ENCODE measurements at regions not wholly inside any gene's neighbourhood (a gene's known extent, or its start where the extent isn't known, plus 50 kb on each side); places are given as distances from the start of the nearest gene placed in this dataset.

DNA sequence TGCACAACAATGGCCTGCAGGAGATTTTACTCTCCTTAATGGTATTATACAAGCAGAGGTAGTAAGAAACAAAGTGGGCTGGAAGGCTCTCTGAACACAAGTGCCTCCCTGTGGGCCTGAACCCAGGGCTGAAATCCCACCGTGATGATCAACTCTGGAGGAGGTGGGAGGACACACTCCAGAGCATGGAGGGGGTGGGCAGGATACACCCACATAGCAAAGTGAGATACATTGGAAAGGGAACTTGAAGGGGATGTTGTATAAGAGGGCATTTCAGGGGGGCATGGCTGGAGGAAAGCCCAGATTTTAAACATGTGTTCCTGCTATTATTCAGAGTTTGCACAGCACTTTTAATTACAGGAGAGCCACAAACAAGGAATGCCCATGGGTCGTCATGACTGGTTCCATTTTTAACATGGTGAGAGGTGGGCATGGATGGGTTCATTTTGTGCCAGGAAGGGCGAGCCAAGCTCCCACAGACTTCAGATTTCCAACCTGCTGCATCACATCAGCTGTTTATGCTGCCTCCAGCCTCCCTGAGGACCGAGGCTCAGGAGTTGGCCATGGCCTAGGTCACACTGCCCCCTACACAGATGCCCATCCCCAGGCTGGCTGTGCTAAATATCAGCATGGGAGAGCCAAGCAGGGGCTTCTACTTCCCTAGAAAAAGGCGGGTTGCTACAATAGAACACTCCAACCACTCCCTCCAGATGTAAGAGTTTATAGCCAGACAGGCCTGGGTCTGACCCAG lies 416.2 kb upstream of the ID2 start:
- TF ChIP-seq POLR2AphosphoS5 (IDR thresholded peaks at IDR 0.05; ENCODE audit: low read depth, low read length) (no peak), TAF1 (IDR thresholded peaks at IDR 0.05; ENCODE audit: borderline replicate concordance, insufficient read depth, low read length) (no peak), SIN3A (IDR thresholded peaks at IDR 0.05; ENCODE audit: borderline replicate concordance, insufficient read depth, low read length) (no peak), FOXP2 (optimal IDR thresholded peaks at IDR 0.05; ENCODE audit: borderline replicate concordance, extremely low read depth, extremely low read length, insufficient read depth) (no peak)
- TF ChIP-seq, protein P1, sequence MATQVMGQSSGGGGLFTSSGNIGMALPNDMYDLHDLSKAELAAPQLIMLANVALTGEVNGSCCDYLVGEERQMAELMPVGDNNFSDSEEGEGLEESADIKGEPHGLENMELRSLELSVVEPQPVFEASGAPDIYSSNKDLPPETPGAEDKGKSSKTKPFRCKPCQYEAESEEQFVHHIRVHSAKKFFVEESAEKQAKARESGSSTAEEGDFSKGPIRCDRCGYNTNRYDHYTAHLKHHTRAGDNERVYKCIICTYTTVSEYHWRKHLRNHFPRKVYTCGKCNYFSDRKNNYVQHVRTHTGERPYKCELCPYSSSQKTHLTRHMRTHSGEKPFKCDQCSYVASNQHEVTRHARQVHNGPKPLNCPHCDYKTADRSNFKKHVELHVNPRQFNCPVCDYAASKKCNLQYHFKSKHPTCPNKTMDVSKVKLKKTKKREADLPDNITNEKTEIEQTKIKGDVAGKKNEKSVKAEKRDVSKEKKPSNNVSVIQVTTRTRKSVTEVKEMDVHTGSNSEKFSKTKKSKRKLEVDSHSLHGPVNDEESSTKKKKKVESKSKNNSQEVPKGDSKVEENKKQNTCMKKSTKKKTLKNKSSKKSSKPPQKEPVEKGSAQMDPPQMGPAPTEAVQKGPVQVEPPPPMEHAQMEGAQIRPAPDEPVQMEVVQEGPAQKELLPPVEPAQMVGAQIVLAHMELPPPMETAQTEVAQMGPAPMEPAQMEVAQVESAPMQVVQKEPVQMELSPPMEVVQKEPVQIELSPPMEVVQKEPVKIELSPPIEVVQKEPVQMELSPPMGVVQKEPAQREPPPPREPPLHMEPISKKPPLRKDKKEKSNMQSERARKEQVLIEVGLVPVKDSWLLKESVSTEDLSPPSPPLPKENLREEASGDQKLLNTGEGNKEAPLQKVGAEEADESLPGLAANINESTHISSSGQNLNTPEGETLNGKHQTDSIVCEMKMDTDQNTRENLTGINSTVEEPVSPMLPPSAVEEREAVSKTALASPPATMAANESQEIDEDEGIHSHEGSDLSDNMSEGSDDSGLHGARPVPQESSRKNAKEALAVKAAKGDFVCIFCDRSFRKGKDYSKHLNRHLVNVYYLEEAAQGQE (IDR thresholded peaks at IDR 0.05; ENCODE audit: insufficient read depth in 1 of 2, low read depth in 2 of 2, low read length in 2 of 2) = no peak

DNA sequence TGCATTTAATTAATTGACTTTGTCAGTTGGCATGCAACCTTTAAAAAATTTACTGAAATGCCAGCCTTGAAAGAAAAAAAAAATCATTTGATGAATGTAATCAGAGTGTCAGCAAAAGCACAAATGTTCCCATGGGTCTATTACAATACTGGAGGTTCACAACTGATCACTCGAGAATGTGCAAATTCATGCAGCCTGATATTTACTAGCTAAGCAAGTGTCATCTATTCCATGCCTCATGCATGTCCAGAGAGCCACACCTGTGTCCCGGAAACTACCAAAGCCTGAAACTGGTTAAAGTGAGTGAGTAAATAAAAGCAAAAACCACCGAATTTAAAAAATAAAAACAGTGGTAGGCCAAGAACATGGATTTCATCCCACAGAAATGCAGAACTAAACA lies 415.3 kb upstream of the ID2 start:
- TF ChIP-seq SIN3A (IDR thresholded peaks at IDR 0.05; ENCODE audit: borderline replicate concordance, insufficient read depth, low read length) (no peak), TAF1 (IDR thresholded peaks at IDR 0.05; ENCODE audit: borderline replicate concordance, insufficient read depth, low read length) (no peak), FOXP2 (optimal IDR thresholded peaks at IDR 0.05; ENCODE audit: borderline replicate concordance, extremely low read depth, extremely low read length, insufficient read depth) (no peak), POLR2AphosphoS5 (IDR thresholded peaks at IDR 0.05; ENCODE audit: low read depth, low read length) (no peak)
- TF ChIP-seq, protein P1 (IDR thresholded peaks at IDR 0.05; ENCODE audit: insufficient read depth in 1 of 2, low read depth in 2 of 2, low read length in 2 of 2) = no peak

DNA sequence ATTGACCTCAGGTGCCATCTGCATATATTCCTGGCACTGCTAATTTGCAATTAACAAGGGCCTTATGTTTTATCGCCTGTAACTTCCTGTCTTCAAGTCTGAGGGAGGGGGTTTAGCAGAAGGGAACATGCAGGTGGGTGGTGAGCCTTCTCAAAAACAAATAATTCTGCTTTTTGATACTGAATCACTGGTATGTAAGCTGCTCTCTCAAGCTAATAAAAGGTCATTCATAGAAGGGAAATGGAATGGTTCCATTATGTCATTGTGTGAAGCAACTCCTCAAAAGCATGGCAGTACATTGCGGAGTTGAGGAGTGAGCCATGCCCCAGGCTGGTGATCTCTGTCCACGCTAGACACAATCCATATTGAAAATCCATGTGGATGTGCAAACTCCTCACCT lies 414.8 kb upstream of the ID2 start:
- TF ChIP-seq SIN3A (IDR thresholded peaks at IDR 0.05; ENCODE audit: borderline replicate concordance, insufficient read depth, low read length) (no peak), FOXP2 (optimal IDR thresholded peaks at IDR 0.05; ENCODE audit: borderline replicate concordance, extremely low read depth, extremely low read length, insufficient read depth) (no peak), POLR2AphosphoS5 (IDR thresholded peaks at IDR 0.05; ENCODE audit: low read depth, low read length) (no peak), TAF1 (IDR thresholded peaks at IDR 0.05; ENCODE audit: borderline replicate concordance, insufficient read depth, low read length) (no peak)
- TF ChIP-seq, protein P1 (IDR thresholded peaks at IDR 0.05; ENCODE audit: insufficient read depth in 1 of 2, low read depth in 2 of 2, low read length in 2 of 2) = no peak

DNA sequence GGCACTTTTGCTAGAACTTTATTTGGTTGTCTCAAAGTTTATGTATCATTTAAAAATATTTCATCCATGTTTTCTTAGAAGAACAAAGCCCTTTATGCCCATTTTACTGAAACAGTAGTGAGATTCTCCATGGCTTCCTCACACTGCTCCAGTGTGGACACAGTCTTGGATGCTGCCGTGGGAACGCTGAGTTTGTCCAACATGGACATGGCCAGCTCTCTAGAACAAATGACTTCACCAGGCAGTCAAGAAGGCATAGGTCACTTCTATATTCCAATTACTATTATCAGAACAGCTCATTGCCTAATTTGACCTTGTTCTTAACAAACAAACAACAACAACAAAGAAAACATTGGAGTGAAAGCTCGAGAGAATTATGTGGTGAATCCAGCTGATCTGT lies 414.1 kb upstream of the ID2 start:
- TF ChIP-seq FOXP2 (optimal IDR thresholded peaks at IDR 0.05; ENCODE audit: borderline replicate concordance, extremely low read depth, extremely low read length, insufficient read depth) (no peak), TAF1 (IDR thresholded peaks at IDR 0.05; ENCODE audit: borderline replicate concordance, insufficient read depth, low read length) (no peak), SIN3A (IDR thresholded peaks at IDR 0.05; ENCODE audit: borderline replicate concordance, insufficient read depth, low read length) (no peak), POLR2AphosphoS5 (IDR thresholded peaks at IDR 0.05; ENCODE audit: low read depth, low read length) (no peak)
- TF ChIP-seq, protein P1 (IDR thresholded peaks at IDR 0.05; ENCODE audit: insufficient read depth in 1 of 2, low read depth in 2 of 2, low read length in 2 of 2) = no peak
